BE2C (cell line): ENCODE measurements at regions not wholly inside any gene's neighbourhood (a gene's known extent, or its start where the extent isn't known, plus 50 kb on each side); places are given as distances from the start of the nearest gene placed in this dataset.
"Not testable (repeated sequence)": the region's sequence is repeated elsewhere in the genome, so short reads cannot be mapped to it uniquely, and the experiment has no call there.

Experiments used
- DNase-seq: peaks from one replicate; pipeline ENCODE4 v3.0.0-alpha.2; 2020
- H3K27me3 ChIP-seq: fragments of 250-450 bp; sonication (Bioruptor Pico); 2 replicates; pipeline ENCODE4 v1.5.1; 2020; ENCODE audit warnings: mild to moderate bottlenecking
- H3K36me3 ChIP-seq: fragments of 250-450 bp; sonication (Bioruptor Pico); 2 replicates; pipeline ENCODE4 v1.5.1; 2020; ENCODE audit warnings: mild to moderate bottlenecking
- H3K4me1 ChIP-seq: fragments of 250-450 bp; sonication (Bioruptor Pico); 2 replicates; pipeline ENCODE4 v1.5.1; 2020
- H3K4me3 ChIP-seq: 2 replicates; pipeline ENCODE4 v1.5.1; 2011; ENCODE audit warnings: low read depth, low read length
- H3K9me3 ChIP-seq: fragments of 250-450 bp; sonication (Bioruptor Pico); 2 replicates; pipeline ENCODE4 v1.5.1; 2020
- CTCF ChIP-seq: IDR thresholded peaks from 2 replicates; pipeline ENCODE4 v1.5.1; 2012; ENCODE audit warnings: mild to moderate bottlenecking, low read depth, low read length

- no peaks in the 10 kb centered on the region for H3K27me3 ChIP-seq
- no peaks in the 10 kb centered on the region for H3K9me3 ChIP-seq
- no peaks in the 10 kb centered on the region for H3K36me3 ChIP-seq
- no peak for TF ChIP-seq CTCF
- peaks cover 8% of the 10 kb centered on the region; the same call in 1 of the 2 replicates for H3K4me1 ChIP-seq
- H3K4me3 ChIP-seq: no peak overlapping the region
- DNase-seq: no peak
Observed at GRCh38 chr4:79197275-79198009, 128.4 kb downstream of the NAA11 start.

GRCh38 chr4:79191292-79191691, 134.6 kb downstream of the NAA11 start:
- not testable (repeated sequence) for H3K4me3 ChIP-seq, H3K9me3 ChIP-seq, H3K27me3 ChIP-seq

DNA sequence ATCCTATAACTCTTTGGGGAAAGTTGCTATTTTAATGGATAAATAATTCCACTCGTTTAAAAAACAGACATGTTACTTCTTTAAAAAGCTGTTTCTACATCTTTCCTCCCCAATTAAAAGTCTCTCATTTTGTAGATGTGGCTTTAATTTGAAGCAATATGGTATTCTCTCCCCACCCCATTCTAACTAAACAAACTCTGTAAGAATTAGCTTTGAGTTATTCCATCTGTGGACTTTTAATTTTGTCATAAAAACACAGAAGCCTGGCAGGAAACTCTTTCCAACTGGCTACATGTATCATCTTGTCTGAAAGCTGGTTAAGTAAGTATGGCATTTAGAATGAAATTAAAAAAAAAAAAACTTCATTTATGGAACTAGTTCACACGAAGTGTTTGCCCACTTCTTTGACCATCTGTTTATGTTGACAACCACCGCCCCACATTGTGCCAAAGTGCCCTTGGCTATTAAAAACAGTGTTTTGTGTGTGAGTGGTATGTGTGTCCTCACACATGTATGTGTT, 140.3 kb downstream of the NAA11 start:
- TF ChIP-seq CTCF: no peak
- Histone ChIP-seq H3K36me3 (no peaks in the 10 kb centered on the region), H3K4me3 (no peak overlapping the region), H3K9me3 (no peaks in the 10 kb centered on the region), H3K27me3 (no peaks in the 10 kb centered on the region; the same call in none of the 2 replicates), H3K4me1 (no peaks in the 10 kb centered on the region)
- DNase-seq: no peak

More at GRCh38 chr4:79191292-79191691, 134.6 kb downstream of the NAA11 start:
- not testable (repeated sequence) for DNase-seq, H3K36me3 ChIP-seq, H3K4me1 ChIP-seq

DNA sequence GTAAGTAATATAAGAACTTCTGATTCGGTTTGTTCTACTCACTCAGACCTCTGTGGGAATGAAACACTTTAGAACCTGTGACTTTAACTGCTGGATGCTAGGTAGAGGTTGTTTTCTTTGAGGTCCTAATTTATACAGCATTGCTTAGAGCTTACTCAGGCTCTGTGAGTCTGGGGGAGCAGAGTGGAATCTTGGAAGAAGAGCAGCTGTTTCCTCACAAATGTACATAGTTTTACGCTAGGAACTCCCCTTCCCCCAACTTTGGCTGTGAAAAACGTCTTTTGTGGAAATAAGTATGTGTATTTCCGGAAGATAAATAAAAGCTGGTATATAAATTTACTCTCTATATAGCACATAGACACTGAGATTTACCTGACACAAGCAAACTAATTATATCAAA, 141.4 kb downstream of the NAA11 start:
- no peak for TF ChIP-seq CTCF
- Histone ChIP-seq H3K4me1 (no peaks in the 10 kb centered on the region), H3K27me3 (no peaks in the 10 kb centered on the region; the same call in none of the 2 replicates), H3K9me3 (no peaks in the 10 kb centered on the region), H3K4me3 (no peak overlapping the region), H3K36me3 (no peaks in the 10 kb centered on the region)
- DNase-seq: no peak

GRCh38 chr4:79182209-79182608, 143.7 kb downstream of the NAA11 start:
- H3K9me3 ChIP-seq: no peaks in the 10 kb centered on the region
- H3K4me3 ChIP-seq: no peak overlapping the region
- H3K4me1 ChIP-seq: no peaks in the 10 kb centered on the region
- no peak for DNase-seq
- no peak for TF ChIP-seq CTCF
- H3K36me3 ChIP-seq: no peaks in the 10 kb centered on the region
- no peaks in the 10 kb centered on the region; the same call in none of the 2 replicates for H3K27me3 ChIP-seq

DNA sequence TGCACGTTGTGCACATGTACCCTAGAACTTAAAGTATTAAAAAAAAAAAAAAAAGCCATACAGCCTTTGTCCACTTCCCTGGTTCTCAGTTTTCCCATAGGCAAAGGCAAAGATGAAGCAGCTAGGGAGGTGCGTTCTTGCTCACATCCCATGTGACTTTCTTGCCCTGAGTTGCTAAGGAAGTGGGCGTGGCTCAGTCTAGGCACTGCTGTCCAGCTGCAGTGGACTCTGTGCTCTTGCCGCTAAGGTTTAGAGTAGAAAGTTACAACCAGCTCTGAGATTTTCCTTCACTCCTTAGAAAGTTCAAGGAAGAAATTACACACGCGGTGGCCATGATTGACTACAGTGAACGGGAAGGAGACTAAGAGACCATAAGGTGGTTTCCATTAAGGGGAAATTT, 144.7 kb downstream of the NAA11 start:
- H3K4me3 ChIP-seq: no peak overlapping the region
- DNase-seq: no peak

More for the DNA sequence above, 144.7 kb downstream of the NAA11 start:
- Histone ChIP-seq H3K9me3 (no peaks in the 10 kb centered on the region), H3K27me3 (no peaks in the 10 kb centered on the region; the same call in none of the 2 replicates), H3K36me3 (no peaks in the 10 kb centered on the region), H3K4me1 (no peaks in the 10 kb centered on the region)
- TF ChIP-seq CTCF: no peak
